ENCODE measurements at regions not wholly inside any gene's neighbourhood (a gene's known extent, or its start where the extent isn't known, plus 50 kb on each side); places are given as distances from the start of the nearest gene placed in this dataset.

- H3K4me3 Mint-ChIP-seq, result no peak overlapping the region
- peaks cover 0 to 1% of the 10 kb centered on the region in 2 donors for H3K4me1 Mint-ChIP-seq
- no peaks in the 10 kb centered on the region for H3K27me3 Mint-ChIP-seq
- peaks cover 3 to 4% of the 10 kb centered on the region in 2 donors for H3K9me3 Mint-ChIP-seq
- DNase-seq (no peak), ATAC-seq (replicated peaks) (no peak)
- no peaks in the 10 kb centered on the region for H3K36me3 Mint-ChIP-seq
- no peak overlapping the region for H3K27ac Mint-ChIP-seq
These were observed 2153.2 kb upstream of the PIK3C3 start for GRCh38 chr18:39801848-39802247.

DNA sequence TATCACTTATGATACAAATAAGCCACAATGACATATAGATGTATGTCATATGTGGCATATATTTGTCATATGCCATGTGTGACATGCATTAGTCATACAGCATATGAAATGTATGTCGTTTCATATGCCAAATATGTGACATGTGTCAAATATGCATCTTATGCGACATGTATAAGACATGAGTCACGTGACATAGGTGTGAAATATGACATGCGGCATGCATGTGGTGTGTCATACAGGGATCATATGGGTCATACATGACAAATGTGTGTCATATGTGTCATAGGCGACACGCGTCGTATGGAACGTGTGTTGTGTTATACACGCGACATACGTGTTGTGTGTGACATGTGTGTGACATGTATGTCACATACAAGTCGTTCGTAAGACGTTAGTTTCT, 2154.0 kb upstream of the PIK3C3 start:
- no peak overlapping the region for H3K4me3 Mint-ChIP-seq

GRCh38 chr18:39799006-39799405, 2156.0 kb upstream of the PIK3C3 start:
- Mint-ChIP-seq H3K27ac (no peak overlapping the region), H3K9me3 (peaks cover 3 to 4% of the 10 kb centered on the region in 2 donors), H3K4me3 (no peak overlapping the region), H3K36me3 (no peaks in the 10 kb centered on the region), H3K27me3 (no peaks in the 10 kb centered on the region), H3K4me1 (peaks cover 0 to 1% of the 10 kb centered on the region in 2 donors)
- no peak for DNase-seq
- no peak for ATAC-seq (replicated peaks)

More for the DNA sequence above, 2154.0 kb upstream of the PIK3C3 start:
- no peaks in the 10 kb centered on the region for H3K36me3 Mint-ChIP-seq
- ATAC-seq (replicated peaks) (no peak), DNase-seq (no peak)
- no peak overlapping the region for H3K27ac Mint-ChIP-seq
- H3K9me3 Mint-ChIP-seq, result peaks cover 3 to 4% of the 10 kb centered on the region in 2 donors
- peaks cover 0 to 1% of the 10 kb centered on the region in 2 donors for H3K4me1 Mint-ChIP-seq
- no peaks in the 10 kb centered on the region for H3K27me3 Mint-ChIP-seq

- no peak overlapping the region for H3K27ac Mint-ChIP-seq
- H3K9me3 Mint-ChIP-seq, result peaks cover 1 to 3% of the 10 kb centered on the region in 2 donors
- H3K36me3 Mint-ChIP-seq, result no peaks in the 10 kb centered on the region
- ATAC-seq (replicated peaks) (no peak), DNase-seq (no peak)
- no peak overlapping the region for H3K4me3 Mint-ChIP-seq
- H3K4me1 Mint-ChIP-seq, result peaks cover 0 to 1% of the 10 kb centered on the region in 2 donors
- no peaks in the 10 kb centered on the region for H3K27me3 Mint-ChIP-seq
These were observed 2158.6 kb upstream of the PIK3C3 start for GRCh38 chr18:39796393-39796792.

- no peak for ATAC-seq (replicated peaks)
- no peaks in the 10 kb centered on the region for H3K27me3 Mint-ChIP-seq
- peaks cover 0 to 1% of the 10 kb centered on the region in 2 donors for H3K9me3 Mint-ChIP-seq
- no peaks in the 10 kb centered on the region for H3K36me3 Mint-ChIP-seq
- H3K4me3 Mint-ChIP-seq, result no peak overlapping the region
- no peak for DNase-seq
- H3K4me1 Mint-ChIP-seq, result peaks cover 0 to 1% of the 10 kb centered on the region in 2 donors
- no peak overlapping the region for H3K27ac Mint-ChIP-seq
These were observed 2159.7 kb upstream of the PIK3C3 start for GRCh38 chr18:39795350-39795749.

DNA sequence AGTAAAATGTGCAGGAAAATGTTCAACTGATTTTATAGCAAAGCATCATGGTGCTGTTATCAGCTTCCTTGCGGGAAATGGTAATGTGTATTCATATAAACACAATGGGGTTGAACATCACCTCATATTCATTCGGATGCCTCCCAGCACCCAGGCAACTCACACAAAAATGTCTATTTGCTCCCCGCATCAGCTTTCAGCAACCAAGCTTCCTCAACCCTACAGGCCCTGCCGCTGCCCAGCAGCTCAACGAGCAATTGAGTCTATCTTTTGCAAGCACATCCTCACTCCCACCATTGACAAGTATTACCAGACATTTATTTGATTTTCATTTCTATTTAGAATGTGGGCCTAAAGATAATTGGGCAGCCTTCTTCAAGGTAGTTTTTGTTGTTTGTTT, 2161.4 kb upstream of the PIK3C3 start:
- no peaks in the 10 kb centered on the region for H3K4me1 Mint-ChIP-seq
- H3K9me3 Mint-ChIP-seq, result no peaks in the 10 kb centered on the region

GRCh38 chr18:39788383-39788782, 2166.7 kb upstream of the PIK3C3 start:
- Mint-ChIP-seq H3K4me3 (no peak overlapping the region), H3K4me1 (no peaks in the 10 kb centered on the region), H3K27ac (no peak overlapping the region), H3K9me3 (no peaks in the 10 kb centered on the region), H3K27me3 (no peaks in the 10 kb centered on the region), H3K36me3 (no peaks in the 10 kb centered on the region)
- ATAC-seq (replicated peaks), result no peak
- no peak for DNase-seq

More for the DNA sequence above, 2161.4 kb upstream of the PIK3C3 start:
- ATAC-seq (replicated peaks) (no peak), DNase-seq (no peak)
- H3K4me3 Mint-ChIP-seq, result no peak overlapping the region
- no peak overlapping the region for H3K27ac Mint-ChIP-seq
- H3K27me3 Mint-ChIP-seq, result no peaks in the 10 kb centered on the region
- H3K36me3 Mint-ChIP-seq, result no peaks in the 10 kb centered on the region

DNA sequence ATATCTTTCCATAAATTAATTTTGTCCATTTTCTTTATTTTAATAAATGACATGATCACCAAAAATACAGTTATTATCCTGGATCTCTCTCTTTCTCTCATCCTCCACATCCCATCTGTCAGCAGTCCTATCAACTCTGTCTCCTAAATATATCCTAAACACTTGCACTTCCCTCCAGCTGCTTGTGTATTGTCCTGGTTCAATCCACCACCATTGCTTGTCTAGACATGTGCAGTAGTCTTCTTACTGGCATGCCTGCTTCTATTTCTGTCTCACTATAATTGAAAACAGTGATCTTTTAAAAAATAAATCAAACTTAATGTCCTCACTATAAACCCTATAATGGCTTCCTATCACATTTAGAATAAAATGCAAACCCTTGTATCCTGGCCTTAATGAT, 2168.6 kb upstream of the PIK3C3 start:
- Mint-ChIP-seq H3K4me3 (no peak overlapping the region), H3K9me3 (no peaks in the 10 kb centered on the region), H3K27ac (no peak overlapping the region), H3K4me1 (no peaks in the 10 kb centered on the region), H3K27me3 (no peaks in the 10 kb centered on the region), H3K36me3 (no peaks in the 10 kb centered on the region)
- DNase-seq (no peak), ATAC-seq (replicated peaks) (no peak)

DNA sequence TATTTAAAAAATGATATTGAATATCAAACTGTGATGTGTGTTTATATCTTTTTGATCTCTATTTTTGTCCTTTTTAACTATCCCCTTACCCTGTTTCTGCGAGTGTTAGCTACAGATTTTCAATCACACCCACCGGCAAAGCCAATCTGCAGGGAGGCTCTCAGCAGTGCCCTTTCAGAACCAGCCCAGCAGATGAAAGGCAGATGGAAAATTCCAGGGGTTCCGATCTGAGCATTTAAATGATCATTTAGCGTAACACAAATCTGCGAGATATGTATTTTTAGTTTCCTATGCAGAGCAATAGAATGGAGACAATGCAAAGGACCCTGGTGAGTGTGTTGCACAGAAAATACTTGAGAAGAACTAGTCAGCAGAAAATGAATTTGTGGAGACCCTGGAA, 2170.5 kb upstream of the PIK3C3 start:
- DNase-seq (no peak), ATAC-seq (replicated peaks) (no peak)
- no peaks in the 10 kb centered on the region for H3K36me3 Mint-ChIP-seq
- no peaks in the 10 kb centered on the region for H3K4me1 Mint-ChIP-seq
- H3K9me3 Mint-ChIP-seq, result no peaks in the 10 kb centered on the region
- H3K27me3 Mint-ChIP-seq, result no peaks in the 10 kb centered on the region
- H3K4me3 Mint-ChIP-seq, result no peak overlapping the region
- H3K27ac Mint-ChIP-seq, result no peak overlapping the region

- Mint-ChIP-seq H3K9me3 (peaks cover 0 to 1% of the 10 kb centered on the region in 2 donors), H3K27ac (no peak overlapping the region), H3K4me3 (no peak overlapping the region), H3K36me3 (no peaks in the 10 kb centered on the region), H3K4me1 (no peaks in the 10 kb centered on the region), H3K27me3 (no peaks in the 10 kb centered on the region)
- no peak for DNase-seq
- ATAC-seq (replicated peaks), result no peak
These were observed 2173.5 kb upstream of the PIK3C3 start for GRCh38 chr18:39781565-39781964.

- H3K36me3 Mint-ChIP-seq, result no peaks in the 10 kb centered on the region
These were observed 2174.3 kb upstream of the PIK3C3 start for GRCh38 chr18:39780774-39781173.

GRCh38 chr18:39779926-39780325, 2175.1 kb upstream of the PIK3C3 start:
- peaks cover 0 to 1% of the 10 kb centered on the region in 2 donors for H3K9me3 Mint-ChIP-seq
- no peak for ATAC-seq (replicated peaks)

More at GRCh38 chr18:39780774-39781173, 2174.3 kb upstream of the PIK3C3 start:
- Mint-ChIP-seq H3K9me3 (peaks cover 0 to 1% of the 10 kb centered on the region in 2 donors), H3K4me1 (no peaks in the 10 kb centered on the region), H3K27ac (no peak overlapping the region), H3K4me3 (no peak overlapping the region), H3K27me3 (no peaks in the 10 kb centered on the region)
- no peak for DNase-seq
- no peak for ATAC-seq (replicated peaks)

GRCh38 chr18:39776766-39777165, 2178.3 kb upstream of the PIK3C3 start:
- Mint-ChIP-seq H3K36me3 (no peaks in the 10 kb centered on the region), H3K27me3 (no peaks in the 10 kb centered on the region), H3K9me3 (peaks cover 0 to 1% of the 10 kb centered on the region in 2 donors), H3K4me3 (no peak overlapping the region), H3K4me1 (no peaks in the 10 kb centered on the region), H3K27ac (no peak overlapping the region)
- DNase-seq, result no peak
- no peak for ATAC-seq (replicated peaks)

More at GRCh38 chr18:39779926-39780325, 2175.1 kb upstream of the PIK3C3 start:
- no peaks in the 10 kb centered on the region for H3K36me3 Mint-ChIP-seq
- no peak for DNase-seq
- no peaks in the 10 kb centered on the region for H3K27me3 Mint-ChIP-seq
- no peak overlapping the region for H3K27ac Mint-ChIP-seq
- no peaks in the 10 kb centered on the region for H3K4me1 Mint-ChIP-seq
- H3K4me3 Mint-ChIP-seq, result no peak overlapping the region

GRCh38 chr18:39774957-39775598, 2180.0 kb upstream of the PIK3C3 start:
- Mint-ChIP-seq H3K4me1 (no peaks in the 10 kb centered on the region), H3K36me3 (no peaks in the 10 kb centered on the region), H3K9me3 (peaks cover 0 to 1% of the 10 kb centered on the region in 2 donors), H3K4me3 (no peak overlapping the region), H3K27ac (no peak overlapping the region), H3K27me3 (no peaks in the 10 kb centered on the region)
- no peak for DNase-seq
- ATAC-seq (replicated peaks), result no peak

DNA sequence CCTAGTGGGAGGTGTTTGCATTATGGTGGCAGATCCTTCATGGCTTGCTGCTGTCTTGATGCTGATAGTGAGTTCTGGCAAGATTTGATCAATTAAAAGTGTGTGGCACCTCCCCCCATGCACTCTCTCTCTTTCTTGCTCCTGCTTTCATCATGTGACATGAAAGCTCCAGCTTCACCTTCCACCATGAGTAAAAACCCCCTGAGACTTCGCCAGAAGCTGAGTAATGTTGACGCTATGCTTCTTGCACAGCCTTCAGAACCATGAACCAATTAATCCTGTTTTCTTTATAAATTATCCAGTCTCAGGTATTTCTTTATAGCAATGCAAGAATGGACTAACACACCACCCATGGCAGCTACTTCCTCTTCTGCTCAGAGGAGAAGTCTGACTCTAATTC, 2181.4 kb upstream of the PIK3C3 start:
- Mint-ChIP-seq H3K27ac (no peak overlapping the region), H3K4me3 (no peak overlapping the region), H3K9me3 (peaks cover 0 to 2% of the 10 kb centered on the region in 2 donors), H3K4me1 (no peaks in the 10 kb centered on the region), H3K27me3 (no peaks in the 10 kb centered on the region), H3K36me3 (no peaks in the 10 kb centered on the region)
- DNase-seq (no peak), ATAC-seq (replicated peaks) (no peak)
